Lower leg skin (tissue), 3 donors: ENCODE measurements at regions not wholly inside any gene's neighbourhood (a gene's known extent, or its start where the extent isn't known, plus 50 kb on each side); places are given as distances from the start of the nearest gene placed in this dataset.

Experiments used
- CTCF ChIP-seq, 3 donors: fragments of 450-650 bp; IDR thresholded peaks; one replicate each; pipeline ENCODE4 v1.5.1; 2016; ENCODE audit warnings: antibody characterized with exemption in 3 of 3, mild to moderate bottlenecking in 3 of 3, moderate library complexity in 2 of 3
- POLR2A ChIP-seq, 2 donors: fragments of 450-650 bp; IDR thresholded peaks; one replicate each; pipeline ENCODE4 v1.6.1; 2016 to 2017; ENCODE audit warnings: antibody characterized with exemption in 2 of 2, mild to moderate bottlenecking in 1 of 2, moderate library complexity in 1 of 2

- TF ChIP-seq CTCF (IDR thresholded peaks at IDR 0.05), result no peak
- TF ChIP-seq POLR2A (IDR thresholded peaks at IDR 0.05), result no peak
Observed at GRCh38 chr15:77823736-77824135, 191.0 kb upstream of the LINGO1 start.
